ENCODE measurements at regions not wholly inside any gene's neighbourhood (a gene's known extent, or its start where the extent isn't known, plus 50 kb on each side); places are given as distances from the start of the nearest gene placed in this dataset.

DNA sequence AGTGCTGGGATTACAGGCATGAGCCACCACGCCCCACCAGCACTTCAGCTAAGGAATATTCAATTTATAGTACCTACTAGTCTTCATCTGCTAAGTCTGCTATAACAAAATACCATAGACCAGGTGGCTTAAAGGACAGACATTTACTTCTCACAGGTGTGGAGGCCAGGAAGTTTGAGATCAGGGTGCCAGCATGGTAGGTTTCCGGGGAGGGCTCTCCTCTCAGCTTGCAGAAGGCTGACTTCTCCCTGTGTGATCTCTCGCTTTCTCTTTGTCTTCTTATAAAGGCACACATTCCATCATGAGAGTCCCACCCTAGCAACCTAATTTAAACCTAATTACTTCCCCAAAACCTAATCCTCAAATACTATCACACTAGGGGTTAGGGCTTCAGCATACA lies 433.0 kb downstream of the INSC start:
- H3K4me1 ChIP-seq (replicated peaks in 1 of 2; ENCODE audit: control insufficient read depth in 2 of 2, insufficient read depth in 2 of 2, low read length in 2 of 2): no peaks in the 10 kb centered on the region
- H2AFZ ChIP-seq (ENCODE audit: low read depth, low read length): no peak overlapping the region
- CTCF ChIA-PET (ENCODE audit: low intra/inter-chr PET ratio): no interaction called here
- H3K9me1 ChIP-seq (ENCODE audit: control insufficient read depth, insufficient read depth, low read length): no peaks in the 10 kb centered on the region
- in situ Hi-C loops (cut with MboI) (no loop called here), intact Hi-C loops (cut with micrococcal nuclease) (no loop called here)
- DNase-seq (ENCODE audit: extremely low read depth in 1 of 4, low spot score in 3 of 4): no peak
- H3K9ac ChIP-seq (ENCODE audit: insufficient read depth in 1 of 2, low read depth in 2 of 2, low read length in 2 of 2): no peak overlapping the region
- FAIRE-seq: no peak
- H3K9me3 ChIP-seq (replicated peaks; ENCODE audit: control insufficient read depth, insufficient read depth, low read depth, low read length): no peaks in the 10 kb centered on the region
- H3K27me3 ChIP-seq (ENCODE audit: control insufficient read depth in 2 of 2, insufficient read depth in 2 of 2, low read length in 2 of 2): peaks cover 0 to 8% of the 10 kb centered on the region in 2 experiments; a peak in 2 of 5 replicates
- H3K79me2 ChIP-seq (ENCODE audit: control insufficient read depth, insufficient read depth, low read length): no peaks in the 10 kb centered on the region
- no peaks in the 10 kb centered on the region for H3K36me3 ChIP-seq (ENCODE audit: control insufficient read depth, insufficient read depth, low read length)
- no peaks in the 10 kb centered on the region for H4K20me1 ChIP-seq (replicated peaks; ENCODE audit: control insufficient read depth, insufficient read depth, low read length)
- WGBS (ENCODE audit: insufficient coverage, low coverage, missing lambda C conversion rate): 0% methylated on average over 3 of the region's 3 CpGs
- no peak overlapping the region for H3K4me3 ChIP-seq
- POLR2A ChIA-PET: no interaction called here
- BruUV-seq (replicated peaks): no TSS peak
- H3K27ac ChIP-seq (ENCODE audit: extremely low read depth, low read depth, low read length): no peak overlapping the region
- no peak for ATAC-seq
- H3K4me2 ChIP-seq (ENCODE audit: insufficient read depth, low read length): no peak overlapping the region
- TF ChIP-seq ZBTB11 (CRISPR knock-in tag; IDR thresholded peaks at IDR 0.05) (no peak), PTBP1 (IDR thresholded peaks at IDR 0.05; ENCODE audit: low read depth, low read length) (no peak), SRSF1 (IDR thresholded peaks at IDR 0.05; ENCODE audit: low read depth, low read length) (no peak), ZNF740 (CRISPR knock-in tag; IDR thresholded peaks at IDR 0.05) (no peak), ZNF740 (tag; IDR thresholded peaks at IDR 0.05) (no peak), RAD51 (IDR thresholded peaks at IDR 0.05; ENCODE audit: borderline replicate concordance, low read depth) (no peak), CBFA2T2 (conservative IDR thresholded peaks at IDR 0.05) (no peak), ZNF639 (CRISPR knock-in tag; conservative IDR thresholded peaks at IDR 0.05 in 1 of 2, IDR thresholded peaks at IDR 0.05 in 1 of 2) (no peak), SP1 (CRISPR knock-in tag; IDR thresholded peaks at IDR 0.05) (no peak), ZZZ3 (IDR thresholded peaks at IDR 0.05) (no peak), TRIM25 (IDR thresholded peaks at IDR 0.05; ENCODE audit: borderline replicate concordance) (no peak), KLF13 (tag; IDR thresholded peaks at IDR 0.05; ENCODE audit: borderline replicate concordance, low read depth) (no peak), HDAC1 (IDR thresholded peaks at IDR 0.05) (no peak), ZNF764 (CRISPR knock-in tag; IDR thresholded peaks at IDR 0.05; ENCODE audit: low read depth) (no peak)
